GM12878 (cell line): ENCODE measurements at regions not wholly inside any gene's neighbourhood (a gene's known extent, or its start where the extent isn't known, plus 50 kb on each side); places are given as distances from the start of the nearest gene placed in this dataset.

Experiments used
- ATAC-seq: fragments of 200-7000 bp; cut with Tn5 transposase; 3 replicates; pipeline ENCODE4 v1.9.1; 2020; ENCODE audit warnings: mild to moderate bottlenecking, moderate library complexity
- BruUV-seq: library from RNA; stranded (reverse); fragments of 400-500 nt; replicated peaks from 2 replicates; lab custom pipeline; 2021; lab: Mats Ljungman, UMichigan
- CTCF ChIA-PET: fragments of 300-600 bp; sonication (Branson Sonifier 250); formaldehyde crosslinking; extraction: SDS; loops from one replicate; lab custom pipeline; 2021; ENCODE audit warnings: inconsistent platforms; lab: Yijun Ruan, JAX
- POLR2A ChIA-PET: fragments of 350-600 bp; formaldehyde crosslinking; extraction: SDS; loops from one replicate; lab custom pipeline; 2021; ENCODE audit warnings: inconsistent platforms; lab: Charles Lee
- RAD21 ChIA-PET: fragments of 300-600 bp; sonication (Branson Sonifier 250); formaldehyde crosslinking; loops from one replicate; lab custom pipeline; 2023; ENCODE audit warnings: antibody characterized with exemption; ENCODE audit not compliant: unreplicated experiment; lab: Charles Lee
- SMC1A ChIA-PET: fragments of 300-600 bp; sonication (Branson Sonifier 250); formaldehyde crosslinking; loops from one replicate; lab custom pipeline; 2023; ENCODE audit not compliant: unreplicated experiment, uncharacterized antibody; lab: Charles Lee
- DNase-seq: peaks from one replicate; pipeline ENCODE4 v3.0.0-alpha.2; 2011; ENCODE audit warnings: low read depth, low spot score
- FAIRE-seq: peaks from 3 replicates; lab custom pipeline; 2011; peaks lifted over from hg19 to GRCh38; lab: Jason Lieb, UNC
- H2AFZ ChIP-seq: 2 replicates; pipeline ENCODE4 v1.6.0; 2011; ENCODE audit warnings: low read depth, low read length, control low read depth; ENCODE audit not compliant: control insufficient read depth
- H3K27ac ChIP-seq: 2 replicates; pipeline ENCODE4 v1.5.1; 2011; ENCODE audit warnings: control low read depth; ENCODE audit not compliant: control insufficient read depth, insufficient read depth
- H3K27me3 ChIP-seq, 2 experiments: replicated peaks in 1 of 2; 2 replicates each; pipeline versions ENCODE4 v1.6.0 to v1.6.1; 2011; ENCODE audit warnings: low read length in 1 of 2; ENCODE audit not compliant: control insufficient read depth in 2 of 2, insufficient read depth in 2 of 2
- H3K36me3 ChIP-seq, 2 experiments: 2 replicates each; pipeline ENCODE4 v1.5.1; 2011; ENCODE audit warnings: low read length in 1 of 2; ENCODE audit not compliant: control insufficient read depth in 2 of 2, insufficient read depth in 2 of 2
- H3K4me1 ChIP-seq: 2 replicates; pipeline ENCODE4 v1.6.1; 2011; ENCODE audit warnings: mild to moderate bottlenecking, low read length, moderate library complexity, mixed read lengths; ENCODE audit not compliant: control insufficient read depth, insufficient read depth
- H3K4me2 ChIP-seq: 2 replicates; pipeline ENCODE4 v1.6.0; 2011; ENCODE audit warnings: control low read depth; ENCODE audit not compliant: control insufficient read depth, insufficient read depth
- H3K4me3 ChIP-seq: fragments of 200-600 bp; sonication (generic); 2 replicates; pipeline ENCODE4 v1.5.1; 2016
- H3K79me2 ChIP-seq: 2 replicates; pipeline ENCODE4 v1.6.0; 2011; ENCODE audit warnings: low read length; ENCODE audit not compliant: control insufficient read depth, insufficient read depth
- H3K9ac ChIP-seq: 2 replicates; pipeline ENCODE4 v1.8.0; 2011; ENCODE audit warnings: low read length, control low read depth, mixed read lengths; ENCODE audit not compliant: control insufficient read depth, insufficient read depth
- H3K9me3 ChIP-seq: replicated peaks from 3 replicates; pipeline ENCODE4 v1.5.1; 2011; ENCODE audit warnings: mild to moderate bottlenecking, low read length; ENCODE audit not compliant: control insufficient read depth, insufficient read depth
- H4K20me1 ChIP-seq: 2 replicates; pipeline ENCODE4 v1.6.0; 2011; ENCODE audit not compliant: control insufficient read depth, insufficient read depth
- CHD1 ChIP-seq: IDR thresholded peaks from 2 replicates; pipeline ENCODE4 v1.6.1; 2012; ENCODE audit warnings: low read depth, low read length, improper control_type of control experiment
- NR2C1 ChIP-seq: fragments of 450-650 bp; IDR thresholded peaks from 2 replicates; pipeline ENCODE4 v1.6.1; 2017; ENCODE audit warnings: antibody characterized with exemption, mild to moderate bottlenecking, moderate library complexity
- POU2F2 ChIP-seq: IDR thresholded peaks from 3 replicates; pipeline ENCODE4 v1.6.1; 2011; ENCODE audit warnings: low read depth, mild to moderate bottlenecking, low read length, borderline replicate concordance
- RAD21 ChIP-seq: IDR thresholded peaks from 2 replicates; pipeline ENCODE4 v1.6.1; 2011; ENCODE audit warnings: mild to moderate bottlenecking, low read depth, low read length, moderate library complexity; ENCODE audit not compliant: insufficient read depth
- SREBF2 ChIP-seq: IDR thresholded peaks from 2 replicates; pipeline ENCODE4 v1.6.1; 2012; ENCODE audit warnings: mild to moderate bottlenecking, low read length
- SRF ChIP-seq, 2 experiments: IDR thresholded peaks; 2 replicates each; pipeline ENCODE4 v1.6.1; 2011; ENCODE audit warnings: low read depth in 2 of 2, low read length in 2 of 2, mild to moderate bottlenecking in 1 of 2, moderate library complexity in 1 of 2
- TAF1 ChIP-seq: IDR thresholded peaks from 2 replicates; pipeline ENCODE4 v1.6.1; 2011; ENCODE audit warnings: mild to moderate bottlenecking, low read depth, low read length, borderline replicate concordance
- ZNF207 ChIP-seq: fragments of 450-650 bp; IDR thresholded peaks from 2 replicates; pipeline ENCODE4 v1.6.1; 2014; ENCODE audit warnings: antibody characterized with exemption, mild to moderate bottlenecking, borderline replicate concordance
- ZZZ3 ChIP-seq: IDR thresholded peaks from 2 replicates; pipeline ENCODE4 v1.6.1; 2011; ENCODE audit warnings: low read depth; ENCODE audit not compliant: control insufficient read depth, insufficient read length
- WGBS: methylation state at CpG from one replicate; pipeline ENCODE4 v1.1.6; 2016; ENCODE audit warnings: low lambda C conversion rate; ENCODE audit not compliant: insufficient replicate concordance, insufficient coverage; ENCODE audit errors: missing lambda C conversion rate; 5-methylcytosine and 5-hydroxymethylcytosine counted together
- in situ Hi-C: fragments of 300-500 bp; cut with MboI; formaldehyde crosslinking; loops from 9 replicates; pipeline ENCODE4 v1.14.3; 2018; ENCODE audit warnings: mixed read lengths
- intact Hi-C: fragments of 100-400 bp; cut with micrococcal nuclease; formaldehyde crosslinking; loops from one replicate; pipeline ENCODE4 v1.14.2; 2022; ENCODE audit not compliant: unreplicated experiment

GRCh38 chr5:155313518-155313917 is 300.0 kb downstream of the KIF4B start:
- FAIRE-seq (no peak), ATAC-seq (no peak), DNase-seq (no peak)
- no peaks in the 10 kb centered on the region for H3K27me3 ChIP-seq
- CTCF ChIA-PET: no interaction called here
- SMC1A ChIA-PET: interaction anchor here (0.7 kb wide), 1 partner anchor 298 kb away, joined by 3 read pairs; no protein-coding TSS in a partner anchor
- H3K36me3 ChIP-seq: no peaks in the 10 kb centered on the region
- POLR2A ChIA-PET: no interaction called here
- WGBS: 67% methylated on average over 2 of the region's 2 CpGs
- no peak overlapping the region for H2AFZ ChIP-seq
- TF ChIP-seq POU2F2 (no peak), ZZZ3 (no peak), ZNF207 (no peak), CHD1 (no peak), RAD21 (no peak), SREBF2 (no peak), TAF1 (no peak), SRF (IDR thresholded peaks at IDR 0.05; ENCODE audit: low read depth in 2 of 2, low read length in 2 of 2) (no peak), NR2C1 (no peak)
- BruUV-seq: no TSS peak
- no peaks in the 10 kb centered on the region for H3K4me1 ChIP-seq
- no peaks in the 10 kb centered on the region for H3K9me3 ChIP-seq
- RAD21 ChIA-PET: no interaction called here
- H4K20me1 ChIP-seq: no peaks in the 10 kb centered on the region
- in situ Hi-C loops: no loop called here
- H3K9ac ChIP-seq: no peak overlapping the region
- no peak overlapping the region for H3K4me2 ChIP-seq
- H3K27ac ChIP-seq: no peak overlapping the region
- intact Hi-C loops: no loop called here
- H3K79me2 ChIP-seq: no peaks in the 10 kb centered on the region
- H3K4me3 ChIP-seq: no peak overlapping the region
